GM23338 (cell line): ENCODE measurements at regions not wholly inside any gene's neighbourhood (a gene's known extent, or its start where the extent isn't known, plus 50 kb on each side); places are given as distances from the start of the nearest gene placed in this dataset.

Source experiments
- ATAC-seq: fragments of 200-7000 bp; cut with Tn5 transposase; 3 replicates; pipeline ENCODE4 v1.9.1; 2020
- DNase-seq: peaks from one replicate; pipeline ENCODE4 v3.0.0-alpha.2; 2015; ENCODE audit warnings: low spot score
- H2AFZ ChIP-seq: fragments of 200-600 bp; sonication (generic); 2 replicates; pipeline ENCODE4 v1.8.0; 2016; ENCODE audit warnings: antibody characterized with exemption, mild to moderate bottlenecking, moderate library complexity
- H3F3A ChIP-seq: fragments of 200-600 bp; sonication (generic); replicated peaks from 2 replicates; pipeline ENCODE4 v1.8.0; 2017; ENCODE audit warnings: antibody characterized with exemption, mixed run types, low read depth
- H3K27ac ChIP-seq: fragments of 200-600 bp; sonication (generic); 2 replicates; pipeline ENCODE4 v1.6.1; 2016; ENCODE audit warnings: low read depth
- H3K27me3 ChIP-seq: fragments of 200-600 bp; sonication (generic); 2 replicates; pipeline ENCODE4 v1.8.0; 2016; ENCODE audit warnings: mild to moderate bottlenecking, mixed run types, moderate library complexity; ENCODE audit not compliant: insufficient read depth
- H3K36me3 ChIP-seq: fragments of 200-600 bp; sonication (generic); 2 replicates; pipeline ENCODE4 v1.8.0; 2016; ENCODE audit warnings: mild to moderate bottlenecking; ENCODE audit not compliant: insufficient read depth
- H3K4me1 ChIP-seq: fragments of 200-600 bp; sonication (generic); 2 replicates; pipeline ENCODE4 v1.8.0; 2016; ENCODE audit warnings: mild to moderate bottlenecking, moderate library complexity; ENCODE audit not compliant: insufficient read depth
- H3K4me2 ChIP-seq: fragments of 200-600 bp; sonication (generic); 2 replicates; pipeline ENCODE4 v1.7.1; 2017; ENCODE audit warnings: mixed run types
- H3K4me3 ChIP-seq: fragments of 200-600 bp; sonication (generic); 2 replicates; pipeline ENCODE4 v1.6.1; 2016; ENCODE audit warnings: mixed run types
- H3K79me2 ChIP-seq: fragments of 200-600 bp; sonication (generic); replicated peaks from 2 replicates; pipeline ENCODE4 v1.8.0; 2017; ENCODE audit warnings: mild to moderate bottlenecking; ENCODE audit not compliant: insufficient read depth
- H3K9me2 ChIP-seq: fragments of 200-600 bp; sonication (generic); 2 replicates; pipeline ENCODE4 v1.8.0; 2017; ENCODE audit not compliant: insufficient read depth
- H4K20me1 ChIP-seq: fragments of 200-600 bp; sonication (generic); replicated peaks from 2 replicates; pipeline ENCODE4 v1.8.0; 2017; ENCODE audit warnings: mild to moderate bottlenecking; ENCODE audit not compliant: insufficient read depth
- H3K27ac Mint-ChIP-seq: 2 replicates; pipeline ENCODE4 v1.8.0; 2020; ENCODE audit warnings: inconsistent platforms, mild to moderate bottlenecking, moderate library complexity, mixed read lengths
- H3K27me3 Mint-ChIP-seq: 3 replicates; pipeline ENCODE4 v1.8.0; 2022; ENCODE audit warnings: low read depth, mild to moderate bottlenecking, moderate library complexity, mixed read lengths, inconsistent platforms; ENCODE audit not compliant: insufficient read depth, poor library complexity
- H3K36me3 Mint-ChIP-seq: 3 replicates; pipeline ENCODE4 v1.8.0; 2021; ENCODE audit warnings: low read depth, mild to moderate bottlenecking, inconsistent platforms, moderate library complexity, mixed read lengths
- H3K4me1 Mint-ChIP-seq: 3 replicates; pipeline ENCODE4 v1.8.0; 2020; ENCODE audit warnings: mild to moderate bottlenecking, inconsistent platforms, mixed read lengths
- H3K4me3 Mint-ChIP-seq: 3 replicates; pipeline ENCODE4 v1.8.0; 2021; ENCODE audit warnings: moderate library complexity, mild to moderate bottlenecking, inconsistent platforms, mixed read lengths
- H3K9me3 Mint-ChIP-seq: 3 replicates; pipeline ENCODE4 v1.8.0; 2020; ENCODE audit warnings: moderate library complexity, mild to moderate bottlenecking, inconsistent platforms, mixed read lengths
- CREB1 ChIP-seq: fragments of 250-450 bp; sonication (Bioruptor Pico); IDR thresholded peaks from 2 replicates; pipeline ENCODE4 v1.5.0; 2020; ENCODE audit warnings: low read depth, mild to moderate bottlenecking, moderate library complexity
- EZH2 ChIP-seq: fragments of 200-600 bp; sonication (generic); IDR thresholded peaks from one replicate; pipeline ENCODE4 v1.8.0; 2017; ENCODE audit warnings: antibody characterized with exemption, mild to moderate bottlenecking, low read depth; ENCODE audit not compliant: unreplicated experiment
- EZH2phosphoT487 ChIP-seq: fragments of 200-600 bp; sonication (generic); IDR thresholded peaks from one replicate; pipeline ENCODE4 v1.8.1; 2018; ENCODE audit warnings: antibody characterized with exemption; ENCODE audit not compliant: unreplicated experiment
- STAT1 ChIP-seq: IDR thresholded peaks from one replicate; pipeline ENCODE4 v1.6.1; 2016; ENCODE audit warnings: antibody characterized with exemption; ENCODE audit not compliant: unreplicated experiment
- ZNF331 ChIP-seq: fragments of 250-450 bp; sonication (Bioruptor Pico); IDR thresholded peaks from 2 replicates; pipeline ENCODE4 v1.5.0; 2020; ENCODE audit warnings: low read depth, mild to moderate bottlenecking, moderate library complexity
- TF ChIP-seq, protein P1 (sequence below): IDR thresholded peaks from one replicate; pipeline ENCODE4 v1.6.1; 2018; ENCODE audit warnings: antibody characterized with exemption; ENCODE audit not compliant: unreplicated experiment
- TF ChIP-seq, protein P2 (sequence below): fragments of 250-450 bp; sonication (Bioruptor Pico); IDR thresholded peaks from 2 replicates; pipeline ENCODE4 v1.5.0; 2020; ENCODE audit warnings: mild to moderate bottlenecking, moderate library complexity

DNA sequence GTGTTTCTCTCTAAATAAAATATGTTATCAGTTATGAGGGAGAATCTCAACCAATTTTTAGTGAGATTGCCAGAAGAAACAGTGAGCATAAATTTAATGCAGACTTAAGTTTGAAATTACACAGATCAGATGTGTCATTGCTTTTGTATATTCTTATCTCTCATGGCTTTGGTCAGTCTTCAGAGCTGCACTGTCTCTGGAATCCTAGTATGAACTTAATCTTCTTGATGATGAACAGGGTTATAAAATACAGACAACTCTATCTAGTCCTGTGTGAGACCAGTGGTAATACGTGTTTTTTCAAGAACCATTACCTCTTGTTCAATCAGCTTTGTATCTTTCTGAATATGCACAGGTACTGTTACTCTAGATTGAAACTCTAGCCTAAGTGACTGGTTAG is 528.0 kb downstream of the DACH1 start (continued):
- TF ChIP-seq STAT1 (no peak), ZNF331 (CRISPR knock-in tag) (no peak)
- TF ChIP-seq, protein P1, sequence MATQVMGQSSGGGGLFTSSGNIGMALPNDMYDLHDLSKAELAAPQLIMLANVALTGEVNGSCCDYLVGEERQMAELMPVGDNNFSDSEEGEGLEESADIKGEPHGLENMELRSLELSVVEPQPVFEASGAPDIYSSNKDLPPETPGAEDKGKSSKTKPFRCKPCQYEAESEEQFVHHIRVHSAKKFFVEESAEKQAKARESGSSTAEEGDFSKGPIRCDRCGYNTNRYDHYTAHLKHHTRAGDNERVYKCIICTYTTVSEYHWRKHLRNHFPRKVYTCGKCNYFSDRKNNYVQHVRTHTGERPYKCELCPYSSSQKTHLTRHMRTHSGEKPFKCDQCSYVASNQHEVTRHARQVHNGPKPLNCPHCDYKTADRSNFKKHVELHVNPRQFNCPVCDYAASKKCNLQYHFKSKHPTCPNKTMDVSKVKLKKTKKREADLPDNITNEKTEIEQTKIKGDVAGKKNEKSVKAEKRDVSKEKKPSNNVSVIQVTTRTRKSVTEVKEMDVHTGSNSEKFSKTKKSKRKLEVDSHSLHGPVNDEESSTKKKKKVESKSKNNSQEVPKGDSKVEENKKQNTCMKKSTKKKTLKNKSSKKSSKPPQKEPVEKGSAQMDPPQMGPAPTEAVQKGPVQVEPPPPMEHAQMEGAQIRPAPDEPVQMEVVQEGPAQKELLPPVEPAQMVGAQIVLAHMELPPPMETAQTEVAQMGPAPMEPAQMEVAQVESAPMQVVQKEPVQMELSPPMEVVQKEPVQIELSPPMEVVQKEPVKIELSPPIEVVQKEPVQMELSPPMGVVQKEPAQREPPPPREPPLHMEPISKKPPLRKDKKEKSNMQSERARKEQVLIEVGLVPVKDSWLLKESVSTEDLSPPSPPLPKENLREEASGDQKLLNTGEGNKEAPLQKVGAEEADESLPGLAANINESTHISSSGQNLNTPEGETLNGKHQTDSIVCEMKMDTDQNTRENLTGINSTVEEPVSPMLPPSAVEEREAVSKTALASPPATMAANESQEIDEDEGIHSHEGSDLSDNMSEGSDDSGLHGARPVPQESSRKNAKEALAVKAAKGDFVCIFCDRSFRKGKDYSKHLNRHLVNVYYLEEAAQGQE: no peak

DNA sequence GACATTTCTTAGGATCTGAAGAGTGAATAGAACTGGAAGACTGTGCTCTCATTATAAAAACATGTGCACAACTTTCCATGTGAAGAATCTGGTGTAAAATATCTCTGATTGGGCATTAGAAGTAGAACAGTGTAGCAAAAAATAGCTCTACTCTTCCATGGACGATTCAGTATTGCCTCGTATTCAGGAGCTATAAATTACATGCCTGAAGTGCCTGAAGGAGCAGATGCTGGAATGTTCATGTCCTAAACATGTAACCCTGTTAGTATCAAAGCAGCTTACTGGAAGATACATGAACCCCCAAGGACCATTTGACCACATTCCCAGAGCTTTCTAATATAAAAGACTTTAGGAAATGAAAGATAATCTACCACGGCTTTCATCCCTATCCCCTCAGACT is 528.9 kb downstream of the DACH1 start:
- Mint-ChIP-seq H3K9me3 (no peaks in the 10 kb centered on the region), H3K27ac (no peak overlapping the region), H3K27me3 (no peaks in the 10 kb centered on the region), H3K4me3 (no peak overlapping the region), H3K4me1 (no peaks in the 10 kb centered on the region), H3K36me3 (no peaks in the 10 kb centered on the region)
- TF ChIP-seq EZH2phosphoT487: no peak
- TF ChIP-seq, protein P2, sequence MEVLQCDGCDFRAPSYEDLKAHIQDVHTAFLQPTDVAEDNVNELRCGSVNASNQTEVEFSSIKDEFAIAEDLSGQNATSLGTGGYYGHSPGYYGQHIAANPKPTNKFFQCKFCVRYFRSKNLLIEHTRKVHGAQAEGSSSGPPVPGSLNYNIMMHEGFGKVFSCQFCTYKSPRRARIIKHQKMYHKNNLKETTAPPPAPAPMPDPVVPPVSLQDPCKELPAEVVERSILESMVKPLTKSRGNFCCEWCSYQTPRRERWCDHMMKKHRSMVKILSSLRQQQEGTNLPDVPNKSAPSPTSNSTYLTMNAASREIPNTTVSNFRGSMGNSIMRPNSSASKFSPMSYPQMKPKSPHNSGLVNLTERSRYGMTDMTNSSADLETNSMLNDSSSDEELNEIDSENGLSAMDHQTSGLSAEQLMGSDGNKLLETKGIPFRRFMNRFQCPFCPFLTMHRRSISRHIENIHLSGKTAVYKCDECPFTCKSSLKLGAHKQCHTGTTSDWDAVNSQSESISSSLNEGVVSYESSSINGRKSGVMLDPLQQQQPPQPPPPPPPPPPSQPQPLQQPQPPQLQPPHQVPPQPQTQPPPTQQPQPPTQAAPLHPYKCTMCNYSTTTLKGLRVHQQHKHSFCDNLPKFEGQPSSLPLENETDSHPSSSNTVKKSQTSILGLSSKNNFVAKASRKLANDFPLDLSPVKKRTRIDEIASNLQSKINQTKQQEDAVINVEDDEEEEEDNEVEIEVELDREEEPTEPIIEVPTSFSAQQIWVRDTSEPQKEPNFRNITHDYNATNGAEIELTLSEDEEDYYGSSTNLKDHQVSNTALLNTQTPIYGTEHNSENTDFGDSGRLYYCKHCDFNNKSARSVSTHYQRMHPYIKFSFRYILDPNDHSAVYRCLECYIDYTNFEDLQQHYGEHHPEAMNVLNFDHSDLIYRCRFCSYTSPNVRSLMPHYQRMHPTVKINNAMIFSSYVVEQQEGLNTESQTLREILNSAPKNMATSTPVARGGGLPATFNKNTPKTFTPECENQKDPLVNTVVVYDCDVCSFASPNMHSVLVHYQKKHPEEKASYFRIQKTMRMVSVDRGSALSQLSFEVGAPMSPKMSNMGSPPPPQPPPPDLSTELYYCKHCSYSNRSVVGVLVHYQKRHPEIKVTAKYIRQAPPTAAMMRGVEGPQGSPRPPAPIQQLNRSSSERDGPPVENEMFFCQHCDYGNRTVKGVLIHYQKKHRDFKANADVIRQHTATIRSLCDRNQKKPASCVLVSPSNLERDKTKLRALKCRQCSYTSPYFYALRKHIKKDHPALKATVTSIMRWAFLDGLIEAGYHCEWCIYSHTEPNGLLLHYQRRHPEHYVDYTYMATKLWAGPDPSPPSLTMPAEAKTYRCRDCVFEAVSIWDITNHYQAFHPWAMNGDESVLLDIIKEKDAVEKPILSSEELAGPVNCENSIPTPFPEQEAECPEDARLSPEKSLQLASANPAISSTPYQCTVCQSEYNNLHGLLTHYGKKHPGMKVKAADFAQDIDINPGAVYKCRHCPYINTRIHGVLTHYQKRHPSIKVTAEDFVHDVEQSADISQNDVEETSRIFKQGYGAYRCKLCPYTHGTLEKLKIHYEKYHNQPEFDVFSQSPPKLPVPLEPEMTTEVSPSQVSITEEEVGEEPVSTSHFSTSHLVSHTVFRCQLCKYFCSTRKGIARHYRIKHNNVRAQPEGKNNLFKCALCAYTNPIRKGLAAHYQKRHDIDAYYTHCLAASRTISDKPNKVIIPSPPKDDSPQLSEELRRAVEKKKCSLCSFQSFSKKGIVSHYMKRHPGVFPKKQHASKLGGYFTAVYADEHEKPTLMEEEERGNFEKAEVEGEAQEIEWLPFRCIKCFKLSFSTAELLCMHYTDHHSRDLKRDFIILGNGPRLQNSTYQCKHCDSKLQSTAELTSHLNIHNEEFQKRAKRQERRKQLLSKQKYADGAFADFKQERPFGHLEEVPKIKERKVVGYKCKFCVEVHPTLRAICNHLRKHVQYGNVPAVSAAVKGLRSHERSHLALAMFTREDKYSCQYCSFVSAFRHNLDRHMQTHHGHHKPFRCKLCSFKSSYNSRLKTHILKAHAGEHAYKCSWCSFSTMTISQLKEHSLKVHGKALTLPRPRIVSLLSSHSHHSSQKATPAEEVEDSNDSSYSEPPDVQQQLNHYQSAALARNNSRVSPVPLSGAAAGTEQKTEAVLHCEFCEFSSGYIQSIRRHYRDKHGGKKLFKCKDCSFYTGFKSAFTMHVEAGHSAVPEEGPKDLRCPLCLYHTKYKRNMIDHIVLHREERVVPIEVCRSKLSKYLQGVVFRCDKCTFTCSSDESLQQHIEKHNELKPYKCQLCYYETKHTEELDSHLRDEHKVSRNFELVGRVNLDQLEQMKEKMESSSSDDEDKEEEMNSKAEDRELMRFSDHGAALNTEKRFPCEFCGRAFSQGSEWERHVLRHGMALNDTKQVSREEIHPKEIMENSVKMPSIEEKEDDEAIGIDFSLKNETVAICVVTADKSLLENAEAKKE (CRISPR knock-in tag): no peak
- TF ChIP-seq EZH2: no peak
- TF ChIP-seq CREB1: no peak
- H3K27ac ChIP-seq: no peak overlapping the region
- no peaks in the 10 kb centered on the region for H3K79me2 ChIP-seq
- no peaks in the 10 kb centered on the region for H4K20me1 ChIP-seq
- DNase-seq: no peak
- no peak overlapping the region for H3K4me3 ChIP-seq
- H3F3A ChIP-seq: no peaks in the 10 kb centered on the region
- peak overlapping the region; percentile 14; the same call in 1 of the 2 replicates for H2AFZ ChIP-seq
- H3K36me3 ChIP-seq: no peaks in the 10 kb centered on the region
- no peaks in the 10 kb centered on the region for H3K27me3 ChIP-seq
- H3K4me2 ChIP-seq: no peak overlapping the region
- H3K4me1 ChIP-seq: no peaks in the 10 kb centered on the region
- H3K9me2 ChIP-seq: no peaks in the 10 kb centered on the region
- no peak for ATAC-seq
